AML-193 (cell line): ENCODE measurements at regions not wholly inside any gene's neighbourhood (a gene's known extent, or its start where the extent isn't known, plus 50 kb on each side); places are given as distances from the start of the nearest gene placed in this dataset.

Experiments
- DNase-seq, 2 experiments: peaks; one replicate each; lab custom pipeline; 2025; lab: John Stamatoyannopoulos, UW

DNA sequence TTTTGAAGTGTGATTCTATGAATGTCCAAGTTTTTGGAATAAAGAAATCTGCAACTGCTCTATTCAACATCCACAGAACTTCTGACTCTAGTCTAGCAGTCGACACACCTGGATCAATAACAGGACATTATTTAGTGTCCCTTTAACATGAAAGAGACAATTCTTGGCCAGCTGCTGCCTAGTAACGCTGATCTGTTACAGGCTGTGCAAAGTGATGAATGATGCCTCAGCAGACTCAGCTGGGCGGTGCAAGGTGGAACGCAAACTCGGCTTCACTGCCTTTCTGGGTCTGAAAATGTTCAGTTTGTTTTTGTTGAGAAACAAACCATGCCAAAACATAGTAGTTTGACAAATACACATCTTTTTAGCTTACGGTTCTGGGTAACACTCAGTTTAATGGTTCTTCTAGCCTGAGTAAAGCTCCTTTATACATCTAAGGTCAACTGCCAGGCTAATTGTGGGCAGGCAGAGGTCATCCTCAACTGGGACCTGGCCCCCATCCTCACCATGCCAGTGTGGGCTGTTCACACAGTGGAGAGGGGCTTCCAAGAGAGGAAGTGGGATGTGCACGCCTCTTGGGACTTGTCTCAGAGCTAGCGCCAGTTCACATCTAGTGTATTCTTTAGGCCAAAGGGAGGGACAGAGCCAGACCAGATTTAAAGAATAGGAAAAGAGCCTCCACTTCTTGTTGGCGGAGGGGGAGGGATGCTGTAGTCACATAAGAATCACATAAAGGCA, 879.7 kb downstream of the QKI start:
- DNase-seq = no peak

DNA sequence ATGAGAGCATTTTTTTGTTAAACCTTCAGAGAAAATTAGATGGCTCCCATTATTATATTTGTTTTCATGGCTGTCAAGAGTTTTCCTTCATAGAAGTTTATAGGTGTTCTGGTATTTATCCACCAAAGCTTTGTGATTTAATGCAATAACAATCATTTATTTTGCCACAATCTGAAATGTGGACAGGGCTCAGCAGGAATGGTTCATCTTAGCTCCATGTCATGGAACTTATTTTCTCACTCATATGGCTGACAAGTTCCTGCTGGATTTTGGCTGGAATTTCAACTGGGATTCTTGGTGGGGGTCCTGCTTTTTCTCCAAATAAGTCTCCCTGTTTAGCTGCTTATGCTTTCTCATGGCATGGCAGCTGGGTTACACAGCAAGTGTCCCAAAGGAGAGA, 876.7 kb downstream of the QKI start:
- DNase-seq = no peak

DNA sequence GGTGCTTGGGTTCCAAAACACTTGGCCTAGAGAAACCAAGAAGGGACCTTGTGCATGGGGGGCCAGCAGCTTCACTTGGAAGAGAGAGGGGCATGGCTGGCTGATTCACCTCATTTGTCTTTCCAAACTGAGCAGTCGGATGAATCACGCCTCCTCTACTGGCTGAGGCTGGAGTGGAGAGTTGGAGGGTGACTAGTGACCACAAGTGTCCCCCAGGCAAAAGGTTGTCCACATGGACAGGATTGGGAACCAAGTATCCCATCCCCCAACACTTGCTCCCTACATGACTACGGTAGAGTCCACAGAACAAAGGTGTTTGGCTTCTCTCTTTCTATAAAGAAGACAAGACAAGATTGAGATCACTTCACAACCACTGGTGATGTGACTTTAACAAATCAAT, 875.6 kb downstream of the QKI start:
- no peak for DNase-seq

DNA sequence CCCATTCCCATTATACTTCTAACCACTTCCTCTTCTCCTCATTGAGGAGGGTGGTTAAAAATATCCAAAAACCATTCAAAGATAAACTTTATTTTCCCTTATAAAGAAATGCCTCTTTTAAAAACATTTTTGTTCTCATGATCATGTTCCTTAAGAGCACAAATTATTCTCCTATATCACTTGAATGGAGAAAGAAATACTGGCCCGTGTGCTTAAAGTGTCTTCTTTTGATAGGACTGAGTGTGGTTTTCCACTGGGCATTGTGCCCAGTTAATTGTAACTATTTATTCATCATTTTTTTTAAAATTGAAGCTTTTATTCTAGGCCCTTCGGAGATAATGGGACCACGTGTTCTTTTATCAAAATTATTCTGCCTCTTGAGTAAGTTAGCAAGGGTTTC, 871.5 kb downstream of the QKI start:
- no peak for DNase-seq

DNA sequence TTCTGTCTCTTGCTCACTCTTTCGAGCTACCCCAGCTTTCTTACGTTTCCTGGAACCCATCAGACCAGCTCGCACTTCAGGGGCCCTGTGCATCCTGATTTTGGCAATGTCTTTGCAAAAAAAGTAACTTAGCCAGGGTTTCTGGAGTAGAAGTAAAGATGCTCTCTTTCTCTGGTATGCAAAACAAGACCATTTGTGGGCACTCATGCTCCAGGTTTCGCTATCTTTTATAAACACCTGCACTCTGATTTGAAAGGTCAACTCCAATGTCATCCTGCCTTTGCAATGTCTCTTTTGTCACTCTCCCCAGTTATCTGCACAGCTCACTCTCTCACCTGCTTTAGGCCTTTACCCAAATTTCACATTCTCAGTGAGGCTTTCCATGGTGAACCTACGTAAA, 869.1 kb downstream of the QKI start:
- DNase-seq = no peak

DNA sequence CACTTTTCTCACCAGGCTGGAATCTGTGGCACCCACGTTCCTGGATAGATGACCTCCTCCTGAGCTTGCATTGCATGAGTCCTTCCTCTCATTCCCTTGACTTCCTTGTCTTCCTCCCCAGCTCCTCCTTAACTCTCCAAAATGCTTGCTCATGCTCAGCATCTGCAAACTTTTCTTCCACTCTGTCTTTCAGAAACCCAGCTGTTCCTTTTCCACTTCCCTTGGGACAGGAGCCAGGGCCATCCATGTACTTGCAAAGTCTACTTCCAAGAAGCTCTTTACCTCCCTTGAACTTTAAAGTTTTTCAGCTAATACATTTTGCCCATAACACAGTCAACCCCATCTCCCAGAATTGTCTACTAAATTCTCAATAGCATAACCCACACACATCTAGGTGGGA, 861.7 kb downstream of the QKI start:
- no peak for DNase-seq

DNA sequence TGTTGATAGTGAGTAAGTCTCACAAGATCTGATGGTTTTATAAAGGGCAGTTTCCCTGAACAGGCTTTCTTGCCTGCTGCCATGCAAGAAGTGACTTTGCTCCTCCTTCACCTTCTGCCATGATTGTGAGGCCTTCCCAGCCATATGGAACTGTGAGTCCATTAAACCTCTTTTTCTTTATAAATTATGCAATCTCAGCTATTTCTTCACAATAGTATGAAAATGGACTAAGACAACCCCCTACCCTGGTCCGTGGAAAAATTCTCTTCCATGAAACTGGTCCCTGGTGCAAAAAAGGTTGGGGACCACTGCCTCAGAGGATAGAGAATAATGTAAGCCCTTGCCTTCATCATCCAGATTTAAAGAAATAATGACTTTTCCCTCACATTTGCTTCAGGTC, 861.3 kb downstream of the QKI start:
- DNase-seq = no peak

DNA sequence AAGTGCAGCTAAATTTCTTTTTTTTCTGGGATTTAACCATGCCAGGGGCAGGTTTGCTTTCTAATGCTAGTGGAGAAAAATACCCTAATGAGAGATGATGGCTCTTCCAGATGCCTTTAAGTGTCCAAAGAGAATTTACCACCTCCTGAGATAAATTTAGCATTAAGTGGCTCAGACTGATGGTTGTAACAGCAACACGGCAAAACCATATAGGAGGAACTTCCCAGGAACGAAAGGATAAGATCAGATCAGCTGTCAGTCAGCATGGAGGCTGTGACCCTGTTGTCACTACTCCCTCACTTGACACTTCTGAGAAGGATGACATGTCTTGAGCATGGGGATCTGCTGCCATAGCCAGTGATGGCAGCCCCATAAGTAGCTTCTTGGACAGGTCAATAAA, 860.0 kb downstream of the QKI start:
- no peak for DNase-seq

DNA sequence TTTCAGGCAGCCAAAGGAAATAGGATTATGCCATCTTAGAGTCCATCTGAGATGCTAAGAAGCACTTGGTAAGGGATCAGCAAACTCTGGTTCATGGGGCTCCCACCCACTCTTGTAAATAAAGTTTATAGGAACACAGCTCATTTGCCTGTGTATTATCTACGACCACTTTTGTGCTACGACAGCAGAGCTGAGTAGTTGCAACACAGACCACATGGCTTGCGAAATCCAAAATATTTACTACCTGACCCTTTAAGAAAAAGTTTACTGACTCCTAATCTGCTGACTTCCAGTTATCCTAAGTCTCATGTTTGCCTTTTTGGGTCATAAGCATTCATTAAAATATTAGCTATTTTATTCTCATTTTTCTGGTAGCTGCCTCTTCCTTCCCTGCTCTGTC, 859.0 kb downstream of the QKI start:
- no peak for DNase-seq

DNA sequence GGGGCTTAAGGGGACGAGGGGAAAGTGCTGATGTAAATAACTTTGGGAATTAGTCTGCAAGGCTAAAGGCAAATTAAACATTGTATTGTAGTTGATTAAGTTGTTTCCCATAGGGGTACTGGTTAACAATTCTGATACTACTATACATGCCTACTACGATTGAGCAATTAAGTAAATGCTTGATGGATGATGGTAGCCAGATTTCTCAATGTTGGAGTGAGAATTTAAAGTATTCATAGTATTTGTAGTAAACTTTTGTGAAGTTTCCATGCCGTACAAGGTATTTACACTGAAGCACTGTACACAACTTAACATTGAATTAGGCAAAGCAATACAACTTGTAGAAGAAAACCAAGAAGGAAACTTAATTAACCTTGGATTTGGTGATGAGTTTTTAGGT, 852.3 kb downstream of the QKI start:
- DNase-seq = no peak

DNA sequence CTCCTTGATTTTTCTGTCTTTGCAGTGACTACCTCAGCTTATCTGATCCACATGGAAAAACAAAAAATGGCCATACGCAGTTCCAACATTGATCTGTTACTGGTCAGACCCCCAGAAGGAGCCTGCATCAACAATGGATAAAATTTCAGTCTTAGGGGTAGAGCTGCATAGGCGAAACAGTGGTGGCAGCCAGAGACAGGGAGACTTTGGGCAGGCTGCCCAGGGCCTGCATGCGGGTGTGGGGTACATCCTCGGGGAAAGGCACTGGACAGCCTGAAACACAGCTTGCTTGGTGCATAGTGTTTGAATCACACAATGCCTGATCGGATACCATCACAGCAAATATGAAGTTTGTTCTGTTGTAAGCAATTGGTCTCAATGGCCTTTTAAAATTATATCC, 847.8 kb downstream of the QKI start:
- no peak for DNase-seq

- DNase-seq = no peak
These were observed 843.9 kb downstream of the QKI start for GRCh38 chr6:164258421-164258820.

GRCh38 chr6:164252948-164253347, 838.4 kb downstream of the QKI start:
- no peak for DNase-seq

GRCh38 chr6:164252291-164252690, 837.8 kb downstream of the QKI start:
- no peak for DNase-seq

- no peak for DNase-seq
These were observed 832.6 kb downstream of the QKI start for GRCh38 chr6:164247106-164247505.

DNA sequence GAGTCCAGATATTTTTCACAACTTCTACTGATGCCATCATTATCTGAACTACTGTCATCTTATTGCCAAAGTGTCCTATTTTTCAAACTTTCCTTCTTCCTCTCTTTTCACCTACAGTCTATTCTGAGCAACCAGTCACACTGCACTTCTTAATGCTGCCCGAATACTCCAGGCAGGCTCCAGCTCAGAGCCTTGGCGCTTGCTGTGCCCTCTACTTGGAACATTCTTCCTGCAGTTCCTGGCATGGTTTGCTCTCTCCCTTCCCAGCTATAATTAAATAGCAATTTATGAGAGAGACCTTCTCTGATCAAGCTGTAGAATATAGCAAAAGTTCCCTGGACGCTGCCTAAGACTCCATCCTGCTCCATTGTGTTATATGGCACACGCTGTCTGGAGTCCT, 831.6 kb downstream of the QKI start:
- DNase-seq = no peak

DNA sequence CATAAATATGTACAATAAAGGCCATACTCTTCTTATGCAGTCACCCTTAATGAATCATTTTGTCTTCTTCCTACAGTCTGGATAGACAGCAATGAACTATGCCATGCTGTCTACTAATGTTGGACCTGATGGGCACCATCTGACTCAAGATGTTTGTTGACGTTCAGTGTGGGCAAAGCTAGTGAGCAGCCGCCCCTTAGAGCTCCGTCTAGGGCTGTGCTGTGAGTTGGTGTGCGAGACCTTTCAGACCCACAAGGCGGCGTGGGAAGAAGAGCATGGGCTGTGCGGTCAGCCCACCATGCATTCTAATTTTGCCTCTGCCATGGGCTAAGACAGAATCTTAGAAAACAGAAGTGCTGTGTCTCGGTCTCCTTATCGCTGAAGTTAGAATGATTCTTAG, 829.4 kb downstream of the QKI start:
- DNase-seq = no peak

DNA sequence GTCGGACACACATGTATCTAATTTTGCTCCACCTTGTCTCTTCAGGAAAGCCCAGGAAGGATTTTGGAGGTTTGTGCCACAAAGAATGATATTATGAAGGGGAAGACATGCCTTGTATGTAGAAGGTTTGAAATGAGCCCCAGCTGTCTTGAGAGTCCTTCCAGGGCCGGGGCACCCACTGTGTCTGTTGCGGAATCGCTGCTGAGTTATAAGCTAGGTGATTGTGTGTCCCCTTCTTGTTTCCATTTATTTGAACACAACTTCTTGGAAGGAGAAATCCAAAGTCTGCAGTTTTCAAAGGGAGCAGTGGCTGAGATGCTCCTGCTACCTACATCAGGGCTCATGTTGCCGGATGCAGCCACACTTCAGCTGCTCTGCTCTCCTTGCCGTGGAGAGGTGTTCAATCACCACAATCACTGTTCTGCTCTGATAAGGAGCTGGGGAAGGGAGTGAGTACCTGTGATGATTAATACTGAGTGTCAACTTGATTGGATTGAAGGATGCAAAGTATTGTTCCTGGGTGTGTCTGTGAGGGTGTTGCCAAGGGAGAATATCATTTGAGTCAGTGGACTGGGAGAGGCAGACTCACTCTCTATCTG, 828.6 kb downstream of the QKI start:
- no peak for DNase-seq

DNA sequence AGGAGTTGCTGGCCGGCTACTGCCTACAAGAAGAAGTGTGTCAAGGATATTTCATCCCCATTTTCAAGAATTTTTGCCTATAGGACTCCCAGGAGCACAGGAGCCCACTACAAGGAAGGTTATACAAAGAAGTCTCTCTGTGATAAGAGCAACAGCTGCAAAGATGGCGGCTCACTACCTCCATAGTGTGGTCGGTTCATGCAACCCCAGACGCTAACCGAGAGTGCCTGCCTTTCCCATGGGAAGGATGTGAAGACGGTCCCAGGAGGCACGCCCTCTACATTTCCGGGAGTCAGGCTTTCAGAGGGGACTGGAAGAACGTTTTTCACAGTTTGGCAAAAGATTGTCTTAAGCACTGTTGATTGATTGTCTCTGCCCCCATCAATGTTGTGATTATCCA, 816.3 kb downstream of the QKI start:
- no peak for DNase-seq

- no peak for DNase-seq
These were observed 815.7 kb downstream of the QKI start for GRCh38 chr6:164230259-164230658.

- DNase-seq = no peak
These were observed 815.2 kb downstream of the QKI start for GRCh38 chr6:164229716-164230115.

- no peak for DNase-seq
These were observed 813.5 kb downstream of the QKI start for GRCh38 chr6:164227952-164228522.

- no peak for DNase-seq
These were observed 802.3 kb downstream of the QKI start for GRCh38 chr6:164216839-164217238.

GRCh38 chr6:164216368-164216767, 801.9 kb downstream of the QKI start:
- no peak for DNase-seq
